HepG2 (cell line): ENCODE measurements at regions not wholly inside any gene's neighbourhood (a gene's known extent, or its start where the extent isn't known, plus 50 kb on each side); places are given as distances from the start of the nearest gene placed in this dataset.

ENCODE experiments used
- CEBPB ChIP-seq: IDR thresholded peaks from 2 replicates; pipeline ENCODE4 v1.6.1; 2011; ENCODE audit warnings: low read depth, low read length, improper control_type of control experiment, borderline replicate concordance
- ELF1 ChIP-seq: sonication (generic); formaldehyde crosslinking; IDR thresholded peaks from 2 replicates; pipeline ENCODE4 v1.4.0; 2020; ENCODE audit warnings: missing genetic modification reagents
- HIVEP1 ChIP-seq: sonication (generic); formaldehyde crosslinking; IDR thresholded peaks from 2 replicates; pipeline ENCODE4 v1.4.0; 2020; ENCODE audit warnings: mild to moderate bottlenecking, missing genetic modification reagents
- KDM1A ChIP-seq: IDR thresholded peaks from 2 replicates; pipeline ENCODE4 v1.6.1; 2016; ENCODE audit warnings: missing compliant biosample characterization
- MZF1 ChIP-seq: sonication (generic); formaldehyde crosslinking; IDR thresholded peaks from 2 replicates; pipeline ENCODE4 v1.8.1; 2023; ENCODE audit warnings: mild to moderate bottlenecking, missing genetic modification reagents, borderline replicate concordance
- RAD21 ChIP-seq: fragments of 450-650 bp; formaldehyde crosslinking; IDR thresholded peaks from 2 replicates; pipeline ENCODE4 v1.5.0; 2020; ENCODE audit warnings: mild to moderate bottlenecking
- SNRNP70 ChIP-seq: fragments of 200-400 bp; formaldehyde crosslinking; IDR thresholded peaks from 2 replicates; pipeline ENCODE4 v1.6.1; 2017; ENCODE audit warnings: mild to moderate bottlenecking, low read depth, low read length, moderate library complexity
- ZKSCAN1 ChIP-seq: fragments of 150-350 bp; IDR thresholded peaks from 2 replicates; pipeline ENCODE4 v1.6.1; 2014; ENCODE audit warnings: low read length
- ZNF121 ChIP-seq: sonication (generic); formaldehyde crosslinking; IDR thresholded peaks from 2 replicates; pipeline ENCODE4 v1.5.0; 2020; ENCODE audit warnings: mild to moderate bottlenecking, missing genetic modification reagents
- ZNF136 ChIP-seq: sonication (generic); formaldehyde crosslinking; IDR thresholded peaks from 2 replicates; pipeline ENCODE4 v1.8.1; 2022; ENCODE audit warnings: low read depth, mild to moderate bottlenecking, moderate library complexity, missing genetic modification reagents
- TF ChIP-seq, protein P1 (sequence below): sonication (generic); formaldehyde crosslinking; IDR thresholded peaks from 2 replicates; pipeline ENCODE4 v1.9.0; 2022; ENCODE audit warnings: missing genetic modification reagents, mild to moderate bottlenecking, borderline replicate concordance
- TF ChIP-seq, protein P2 (sequence below): sonication (generic); formaldehyde crosslinking; IDR thresholded peaks from 2 replicates; pipeline ENCODE4 v1.8.0; 2022; ENCODE audit warnings: mild to moderate bottlenecking, missing genetic modification reagents
- TF ChIP-seq, protein P3 (sequence below): sonication (generic); formaldehyde crosslinking; IDR thresholded peaks from 2 replicates; pipeline ENCODE4 v1.5.0; 2020; ENCODE audit warnings: mild to moderate bottlenecking, missing genetic modification reagents, moderate library complexity

DNA sequence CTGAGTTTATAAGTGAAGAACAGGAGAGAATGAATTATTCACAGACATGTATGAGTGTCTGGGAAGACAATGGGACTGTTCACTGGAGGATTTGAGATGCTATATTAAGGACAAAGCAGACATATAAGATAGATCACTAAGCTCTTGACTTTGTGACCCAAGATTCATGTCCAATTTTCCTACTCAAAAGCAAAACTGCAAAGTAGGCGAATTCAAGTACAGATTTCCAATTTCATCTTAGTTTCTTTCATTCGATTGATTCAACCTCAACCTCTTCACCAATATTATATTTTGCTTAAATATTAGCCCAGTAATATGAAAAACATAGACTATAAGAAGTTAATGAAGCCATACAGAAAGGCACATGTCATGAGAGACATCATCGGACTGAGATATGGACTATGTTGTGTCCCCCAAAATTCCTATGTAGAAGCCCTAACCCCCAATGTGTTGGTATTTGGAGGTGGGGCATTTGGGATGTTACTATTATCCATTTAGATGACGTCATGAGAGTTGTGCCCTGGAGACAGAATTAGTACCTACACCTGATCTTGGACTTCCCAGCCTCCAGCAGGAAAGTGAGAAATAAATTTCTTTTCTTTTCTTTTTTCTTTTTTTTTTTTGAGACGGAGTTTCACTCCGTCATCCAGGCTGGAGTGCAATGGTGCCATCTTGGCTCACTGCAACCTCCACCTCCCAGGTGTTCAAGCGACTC, 353.7 kb upstream of the AKR1E2 start:
- TF ChIP-seq, protein P1, sequence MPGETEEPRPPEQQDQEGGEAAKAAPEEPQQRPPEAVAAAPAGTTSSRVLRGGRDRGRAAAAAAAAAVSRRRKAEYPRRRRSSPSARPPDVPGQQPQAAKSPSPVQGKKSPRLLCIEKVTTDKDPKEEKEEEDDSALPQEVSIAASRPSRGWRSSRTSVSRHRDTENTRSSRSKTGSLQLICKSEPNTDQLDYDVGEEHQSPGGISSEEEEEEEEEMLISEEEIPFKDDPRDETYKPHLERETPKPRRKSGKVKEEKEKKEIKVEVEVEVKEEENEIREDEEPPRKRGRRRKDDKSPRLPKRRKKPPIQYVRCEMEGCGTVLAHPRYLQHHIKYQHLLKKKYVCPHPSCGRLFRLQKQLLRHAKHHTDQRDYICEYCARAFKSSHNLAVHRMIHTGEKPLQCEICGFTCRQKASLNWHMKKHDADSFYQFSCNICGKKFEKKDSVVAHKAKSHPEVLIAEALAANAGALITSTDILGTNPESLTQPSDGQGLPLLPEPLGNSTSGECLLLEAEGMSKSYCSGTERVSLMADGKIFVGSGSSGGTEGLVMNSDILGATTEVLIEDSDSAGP (CRISPR knock-in tag): no peak
- no peak for TF ChIP-seq CEBPB
- TF ChIP-seq ZNF136: no peak
- TF ChIP-seq, protein P2, sequence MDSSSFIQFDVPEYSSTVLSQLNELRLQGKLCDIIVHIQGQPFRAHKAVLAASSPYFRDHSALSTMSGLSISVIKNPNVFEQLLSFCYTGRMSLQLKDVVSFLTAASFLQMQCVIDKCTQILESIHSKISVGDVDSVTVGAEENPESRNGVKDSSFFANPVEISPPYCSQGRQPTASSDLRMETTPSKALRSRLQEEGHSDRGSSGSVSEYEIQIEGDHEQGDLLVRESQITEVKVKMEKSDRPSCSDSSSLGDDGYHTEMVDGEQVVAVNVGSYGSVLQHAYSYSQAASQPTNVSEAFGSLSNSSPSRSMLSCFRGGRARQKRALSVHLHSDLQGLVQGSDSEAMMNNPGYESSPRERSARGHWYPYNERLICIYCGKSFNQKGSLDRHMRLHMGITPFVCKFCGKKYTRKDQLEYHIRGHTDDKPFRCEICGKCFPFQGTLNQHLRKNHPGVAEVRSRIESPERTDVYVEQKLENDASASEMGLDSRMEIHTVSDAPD (CRISPR knock-in tag): no peak
- TF ChIP-seq, protein P3, sequence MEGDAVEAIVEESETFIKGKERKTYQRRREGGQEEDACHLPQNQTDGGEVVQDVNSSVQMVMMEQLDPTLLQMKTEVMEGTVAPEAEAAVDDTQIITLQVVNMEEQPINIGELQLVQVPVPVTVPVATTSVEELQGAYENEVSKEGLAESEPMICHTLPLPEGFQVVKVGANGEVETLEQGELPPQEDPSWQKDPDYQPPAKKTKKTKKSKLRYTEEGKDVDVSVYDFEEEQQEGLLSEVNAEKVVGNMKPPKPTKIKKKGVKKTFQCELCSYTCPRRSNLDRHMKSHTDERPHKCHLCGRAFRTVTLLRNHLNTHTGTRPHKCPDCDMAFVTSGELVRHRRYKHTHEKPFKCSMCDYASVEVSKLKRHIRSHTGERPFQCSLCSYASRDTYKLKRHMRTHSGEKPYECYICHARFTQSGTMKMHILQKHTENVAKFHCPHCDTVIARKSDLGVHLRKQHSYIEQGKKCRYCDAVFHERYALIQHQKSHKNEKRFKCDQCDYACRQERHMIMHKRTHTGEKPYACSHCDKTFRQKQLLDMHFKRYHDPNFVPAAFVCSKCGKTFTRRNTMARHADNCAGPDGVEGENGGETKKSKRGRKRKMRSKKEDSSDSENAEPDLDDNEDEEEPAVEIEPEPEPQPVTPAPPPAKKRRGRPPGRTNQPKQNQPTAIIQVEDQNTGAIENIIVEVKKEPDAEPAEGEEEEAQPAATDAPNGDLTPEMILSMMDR (CRISPR knock-in tag): no peak
- no peak for TF ChIP-seq KDM1A (CRISPR knock-in tag)
- TF ChIP-seq ZKSCAN1: no peak
- TF ChIP-seq ELF1 (CRISPR knock-in tag): no peak
- TF ChIP-seq MZF1: no peak
- no peak for TF ChIP-seq HIVEP1
- TF ChIP-seq RAD21: no peak
- TF ChIP-seq SNRNP70: no peak
- TF ChIP-seq ZNF121 (CRISPR knock-in tag): no peak
